HG03025 (cell line): ENCODE measurements at regions not wholly inside any gene's neighbourhood (a gene's known extent, or its start where the extent isn't known, plus 50 kb on each side); places are given as distances from the start of the nearest gene placed in this dataset.
"Not testable (repeated sequence)": the region's sequence is repeated elsewhere in the genome, so short reads cannot be mapped to it uniquely, and the experiment has no call there.

Experiments
- ATAC-seq: cut with Tn5 transposase; IDR thresholded peaks from one replicate; pipeline ENCODE4 v1.9.1; 2021; ENCODE audit warnings: mild to moderate bottlenecking, moderate library complexity; ENCODE audit not compliant: unreplicated experiment, low FRiP score

- not testable (repeated sequence) for ATAC-seq
Measured at GRCh38 chr4:121616449-121616848, 80.3 kb downstream of the ANXA5 start.

- no peak for ATAC-seq
Measured at GRCh38 chr4:121614101-121614500, 82.7 kb downstream of the ANXA5 start.

- no peak for ATAC-seq
Measured at GRCh38 chr4:121599049-121599448, 97.7 kb downstream of the ANXA5 start.

DNA sequence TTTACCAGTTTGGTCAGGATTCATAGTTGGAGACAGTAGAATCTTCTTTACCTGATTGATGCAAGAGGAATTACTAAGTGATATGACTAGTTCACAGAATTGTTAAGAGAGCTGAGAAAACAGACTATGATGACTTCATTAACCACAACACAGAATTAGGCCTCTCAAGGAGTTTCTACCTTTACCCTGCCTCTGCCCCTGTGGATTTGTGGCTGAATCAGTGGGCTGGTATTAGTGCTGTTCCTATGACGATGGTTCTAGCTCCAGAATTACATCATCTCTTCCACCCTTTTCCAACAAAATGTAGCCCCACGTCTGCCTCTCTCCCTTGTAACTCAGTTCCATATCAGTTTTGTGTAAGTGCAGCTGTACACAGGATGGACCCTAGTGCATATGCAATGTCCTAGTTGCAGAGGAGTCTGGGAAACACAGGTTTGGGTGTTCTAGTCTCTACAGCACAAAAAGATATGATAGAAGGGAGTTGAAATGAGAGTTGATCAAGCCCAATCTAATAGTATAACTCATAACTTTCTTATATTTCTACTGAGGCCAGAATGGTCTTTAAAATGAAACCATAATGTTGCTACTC, 99.3 kb downstream of the ANXA5 start:
- no peak for ATAC-seq

GRCh38 chr4:121594796-121595526, 101.8 kb downstream of the ANXA5 start:
- no peak for ATAC-seq

DNA sequence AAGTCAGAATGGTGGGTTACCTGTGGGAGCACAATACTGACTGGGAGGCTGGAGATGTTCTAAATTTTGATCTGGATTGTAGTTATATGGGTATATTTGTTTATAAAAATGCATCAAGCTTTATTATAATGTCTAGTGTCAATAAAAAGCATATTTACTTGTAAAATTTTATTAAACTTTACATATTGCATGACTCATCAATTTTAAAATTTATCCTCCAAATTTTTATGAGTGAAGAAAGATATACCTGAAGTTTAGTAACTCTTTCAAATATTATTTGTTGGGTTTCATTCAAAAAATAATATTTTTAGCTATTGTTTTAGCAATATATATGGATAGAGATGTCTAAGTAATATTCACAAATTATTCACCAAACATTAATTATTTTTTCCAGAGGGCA, 103.0 kb downstream of the ANXA5 start:
- ATAC-seq, result no peak

DNA sequence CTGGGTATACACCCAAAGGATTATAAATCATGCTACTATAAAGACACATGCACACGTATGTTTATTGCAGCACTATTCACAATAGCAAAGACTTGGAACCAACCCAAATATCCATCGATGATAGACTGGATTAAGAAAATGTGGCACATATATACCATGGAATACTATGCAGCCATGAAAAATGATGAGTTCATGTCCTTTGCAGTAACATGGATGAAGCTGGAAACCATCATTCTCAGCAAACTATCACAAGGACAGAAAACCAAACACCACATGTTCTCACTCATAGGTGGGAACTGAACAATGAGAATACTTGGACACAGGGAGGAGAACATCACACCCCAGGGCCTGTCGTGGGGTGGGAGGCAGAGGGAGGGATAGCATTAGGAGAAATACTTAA, 104.5 kb downstream of the ANXA5 start:
- ATAC-seq, result not testable (repeated sequence)

DNA sequence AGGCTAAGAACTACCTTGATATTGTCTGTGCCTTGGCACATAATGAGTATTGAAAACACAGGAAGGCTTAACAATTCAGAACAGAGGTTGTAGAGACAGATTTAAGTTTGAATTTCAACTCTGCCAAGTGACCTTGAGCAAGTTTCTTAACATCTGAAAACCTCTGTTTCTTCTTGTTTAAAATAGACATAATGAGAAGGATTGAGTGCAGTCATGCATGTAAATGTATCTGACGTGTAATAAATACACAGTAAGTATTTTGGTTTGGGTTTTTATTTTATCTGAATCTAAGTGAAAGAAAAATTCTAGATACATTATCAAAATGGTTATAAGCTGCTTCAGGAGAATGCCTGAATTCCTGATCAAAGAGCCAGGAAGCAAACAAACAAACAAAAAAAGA, 111.9 kb downstream of the ANXA5 start:
- ATAC-seq, result no peak

DNA sequence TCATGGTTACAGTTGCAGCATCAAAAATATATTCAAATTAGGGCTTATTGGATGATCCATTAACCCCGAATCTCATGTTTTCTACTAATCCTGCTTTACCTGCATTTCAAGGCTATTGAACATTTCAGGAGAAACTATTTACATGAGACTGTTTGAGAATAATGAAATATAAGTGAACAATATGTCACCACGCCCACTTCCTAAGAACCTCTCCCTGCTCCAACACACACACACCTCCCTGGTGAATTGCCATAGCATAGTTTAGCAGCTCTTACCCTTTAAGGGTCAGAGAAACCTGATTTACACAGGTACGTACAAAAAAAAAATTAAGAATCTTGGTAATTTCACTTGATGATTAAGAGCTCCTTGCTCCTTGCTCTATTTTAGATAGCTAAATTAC, 113.4 kb downstream of the ANXA5 start:
- no peak for ATAC-seq

DNA sequence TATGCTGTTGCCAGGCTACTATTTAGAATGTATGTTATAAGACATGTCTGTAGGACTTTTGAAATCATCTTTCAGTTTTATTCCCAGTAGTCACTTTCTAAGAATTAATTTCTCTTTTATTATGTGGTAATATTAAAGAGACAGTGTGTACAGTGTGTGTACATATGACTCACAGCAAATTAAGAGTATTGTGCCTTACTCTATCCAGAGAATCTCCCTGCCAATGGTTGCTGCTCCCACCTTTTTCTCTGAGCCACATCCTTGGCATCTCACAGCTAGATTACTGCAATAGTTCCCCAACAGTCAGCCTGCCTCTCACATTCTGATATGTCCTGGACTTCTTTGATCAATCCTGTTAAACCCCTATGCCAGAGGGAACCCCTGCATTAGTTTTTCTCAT, 114.5 kb downstream of the ANXA5 start:
- no peak for ATAC-seq

GRCh38 chr4:121575392-121575791, 121.4 kb downstream of the ANXA5 start:
- not testable (repeated sequence) for ATAC-seq

DNA sequence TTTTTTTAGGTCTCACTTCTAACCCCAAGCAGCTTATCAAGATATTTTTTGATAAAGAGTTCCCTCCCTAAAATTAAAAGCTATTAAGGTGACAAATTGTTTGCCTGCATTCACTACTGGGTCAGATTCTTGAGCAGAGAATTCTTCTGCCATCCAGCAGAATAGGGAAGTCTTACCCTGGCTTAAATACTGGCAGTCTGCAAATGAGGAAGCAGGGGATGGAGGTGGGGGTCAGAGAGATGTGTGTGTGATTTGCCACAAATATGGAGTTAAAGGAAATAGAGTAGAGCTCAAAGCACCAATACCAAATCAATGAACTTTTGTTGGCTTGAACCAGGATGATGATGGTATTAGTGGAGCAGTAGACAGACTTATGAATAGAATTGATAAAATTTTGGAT, 122.2 kb downstream of the ANXA5 start:
- no peak for ATAC-seq

DNA sequence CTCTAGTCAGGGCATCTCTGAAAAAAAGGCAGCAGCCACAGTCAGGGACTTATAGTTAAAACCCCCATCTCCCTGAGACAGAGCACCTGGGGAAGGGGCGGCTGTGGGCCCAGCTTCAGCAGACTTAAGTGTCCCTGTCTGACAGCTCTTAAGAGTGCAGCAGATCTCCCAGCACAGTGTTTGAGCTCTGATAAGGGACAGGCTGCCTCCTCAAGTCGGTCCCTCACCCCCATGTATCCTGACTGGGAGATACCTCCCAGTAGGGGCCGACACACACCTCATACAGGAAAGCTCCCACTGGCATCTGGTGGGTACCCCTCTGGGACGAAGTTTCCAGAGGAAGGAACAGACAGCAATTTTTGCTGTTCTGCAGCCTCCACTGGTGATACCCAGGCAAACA, 129.0 kb downstream of the ANXA5 start:
- no peak for ATAC-seq

DNA sequence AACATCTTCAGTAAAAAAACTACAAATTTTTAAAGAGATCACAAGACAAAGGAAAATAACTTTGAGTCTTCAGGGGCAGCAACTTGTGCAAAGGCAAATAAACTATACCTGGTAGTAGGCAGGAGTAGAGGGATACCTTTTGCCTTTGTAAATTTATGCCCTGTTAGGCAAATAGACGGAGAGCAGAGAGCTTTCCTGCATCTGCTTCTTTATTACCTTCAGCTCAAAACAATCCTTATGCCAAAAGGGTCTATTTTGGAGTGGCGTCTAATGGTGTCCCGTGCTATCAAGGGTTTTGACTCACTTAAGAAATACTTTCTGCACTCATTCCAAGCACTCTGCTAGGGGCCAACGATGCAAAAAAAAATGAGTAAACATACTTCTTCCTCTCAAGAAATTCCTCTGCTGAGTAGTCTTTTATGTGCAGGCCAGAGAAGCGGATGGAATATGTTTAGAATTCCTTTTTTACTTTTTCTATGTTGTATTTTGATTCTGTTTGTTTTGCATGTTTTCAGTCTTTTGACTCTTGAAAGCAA, 131.9 kb downstream of the ANXA5 start:
- no peak for ATAC-seq

- no peak for ATAC-seq
Measured at GRCh38 chr4:121562811-121563210, 134.0 kb downstream of the ANXA5 start.

DNA sequence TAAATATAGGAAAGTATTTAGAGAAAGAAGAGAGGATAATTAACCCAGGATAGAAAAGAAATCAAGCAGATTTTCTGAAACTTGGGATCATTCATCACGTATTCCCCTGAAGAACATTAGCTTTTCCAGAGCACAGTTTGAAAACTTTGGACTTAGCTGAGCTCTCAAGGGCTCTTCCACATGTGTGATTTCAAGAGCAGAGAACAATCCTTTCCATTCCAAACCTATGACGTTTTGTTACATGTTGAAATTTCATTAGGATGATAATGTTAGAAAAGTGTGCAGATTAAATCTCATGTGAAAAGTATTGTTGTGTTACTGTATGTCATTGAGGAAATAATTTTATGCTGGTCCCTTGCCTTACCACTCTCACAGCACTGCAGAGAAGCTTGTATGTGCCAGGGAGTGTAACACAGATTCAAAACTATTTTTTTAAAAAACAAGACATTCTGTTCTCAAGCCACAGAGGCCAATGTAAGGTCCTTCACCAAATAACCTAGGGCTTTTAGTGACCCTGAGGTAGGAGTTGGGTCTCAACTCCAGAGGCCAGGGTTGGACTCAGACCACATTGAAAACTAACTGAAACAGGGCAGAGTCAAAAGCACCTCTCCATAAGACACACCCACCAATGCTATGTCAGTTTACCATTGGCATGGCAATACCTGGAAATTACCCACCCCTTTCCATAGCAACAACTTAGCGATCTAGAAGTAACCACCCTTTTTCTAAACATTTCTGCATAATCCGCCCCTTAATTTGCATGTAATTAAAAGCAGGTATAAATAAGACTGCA, 141.3 kb downstream of the ANXA5 start:
- no peak for ATAC-seq

DNA sequence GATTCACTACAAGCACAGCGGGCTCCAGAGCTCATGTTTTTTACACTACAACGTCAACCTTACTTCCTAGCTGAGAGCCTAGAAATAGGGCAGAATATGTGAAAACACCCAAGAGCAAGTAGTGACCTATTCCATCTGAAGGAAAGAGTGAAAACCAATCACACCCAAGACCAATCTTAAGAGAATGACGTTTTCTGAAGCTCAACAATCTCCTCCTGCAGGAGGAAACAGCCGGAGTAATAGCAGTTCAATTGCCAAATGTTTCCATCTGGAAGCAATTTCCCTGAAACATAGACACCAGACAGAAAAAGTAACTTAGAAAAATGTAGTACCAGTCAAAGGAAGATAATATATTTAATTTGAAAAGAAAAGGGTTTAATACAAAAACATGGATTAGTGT, 142.4 kb downstream of the ANXA5 start:
- no peak for ATAC-seq

GRCh38 chr4:121551881-121552280, 144.9 kb downstream of the ANXA5 start:
- ATAC-seq, result no peak

DNA sequence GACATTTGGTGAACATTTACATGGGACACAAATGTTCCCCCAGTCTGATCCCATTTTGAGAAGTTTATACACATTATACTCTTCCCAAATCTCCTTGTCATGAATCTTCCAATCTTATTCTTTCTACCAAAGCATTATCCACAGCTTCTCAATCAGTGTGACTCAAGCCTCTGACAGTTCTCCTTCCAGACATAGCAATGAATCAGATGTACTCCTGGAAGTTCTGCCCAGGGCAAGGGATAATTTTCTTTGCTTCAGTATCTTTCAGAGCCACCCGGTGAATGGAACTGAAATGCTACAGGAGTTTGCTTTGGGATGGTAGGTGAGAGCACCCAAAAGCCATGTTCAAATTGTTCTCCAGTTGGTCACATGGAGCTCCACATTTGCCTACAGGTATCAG, 145.5 kb downstream of the ANXA5 start:
- no peak for ATAC-seq

DNA sequence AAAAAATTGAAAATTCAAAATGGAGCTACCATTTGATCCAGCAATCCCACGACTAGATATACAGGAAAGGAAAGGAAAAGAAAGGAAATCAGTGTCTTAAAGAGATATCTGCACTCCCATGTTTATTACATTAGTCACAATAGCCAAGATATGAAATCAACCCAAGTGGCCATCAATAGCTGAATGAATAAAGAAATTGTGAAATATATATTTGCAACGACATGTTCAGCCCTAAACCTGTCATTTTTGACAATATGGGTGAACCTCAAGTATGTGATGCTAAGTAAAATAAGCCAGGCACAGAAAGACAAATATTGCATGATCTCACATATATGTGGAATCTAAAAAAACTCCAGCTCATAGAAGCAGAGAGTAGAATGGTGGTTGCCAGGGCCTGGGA, 155.1 kb downstream of the ANXA5 start:
- no peak for ATAC-seq

DNA sequence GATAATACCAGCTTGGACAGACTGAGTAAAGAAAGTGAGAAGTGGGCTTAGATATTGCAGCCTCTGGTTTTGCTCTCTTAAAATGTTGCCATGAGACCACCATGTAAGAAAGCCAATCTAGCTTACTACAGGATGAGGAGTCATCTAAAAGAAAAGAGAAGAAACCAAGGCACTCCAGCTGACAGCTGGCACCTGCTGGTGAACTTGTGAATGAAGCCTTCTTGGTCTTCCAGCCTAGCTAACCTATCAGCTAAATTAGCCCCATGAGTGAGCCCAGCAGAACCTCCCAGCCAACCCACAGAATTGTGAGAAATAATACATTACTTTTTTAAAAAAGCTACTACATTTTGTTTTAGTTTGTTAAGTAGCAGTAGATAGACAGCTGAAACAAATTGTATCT, 154.5 kb upstream of the QRFPR start:
- no peak for ATAC-seq
